SK-N-SH treated with all-trans-retinoic acid at 6 μM for 48 hours (cell line): ENCODE measurements at regions not wholly inside any gene's neighbourhood (a gene's known extent, or its start where the extent isn't known, plus 50 kb on each side); places are given as distances from the start of the nearest gene placed in this dataset.

Source experiments
- ATAC-seq: fragments of 200-7000 bp; cut with Tn5 transposase; 3 replicates; pipeline ENCODE4 v1.9.1; 2020; ENCODE audit warnings: mild to moderate bottlenecking, moderate library complexity
- ARNTL ChIP-seq: fragments of 450-650 bp; formaldehyde crosslinking; IDR thresholded peaks from 2 replicates; pipeline ENCODE4 v1.5.0; 2020; ENCODE audit warnings: low read depth, mild to moderate bottlenecking, moderate library complexity, borderline replicate concordance
- BACH2 ChIP-seq: fragments of 250-450 bp; sonication (Bioruptor Pico); IDR thresholded peaks from 2 replicates; pipeline ENCODE4 v1.9.0; 2021; ENCODE audit warnings: mild to moderate bottlenecking, borderline replicate concordance
- CSDC2 ChIP-seq: fragments of 250-450 bp; sonication (Bioruptor Pico); IDR thresholded peaks from 2 replicates; pipeline ENCODE4 v1.5.0; 2020; ENCODE audit warnings: mild to moderate bottlenecking, moderate library complexity
- CSRNP3 ChIP-seq: fragments of 250-450 bp; sonication (Bioruptor Pico); IDR thresholded peaks from 2 replicates; pipeline ENCODE4 v1.5.1; 2021; ENCODE audit warnings: mild to moderate bottlenecking, moderate library complexity
- ESRRG ChIP-seq: fragments of 250-450 bp; sonication (Bioruptor Pico); IDR thresholded peaks from 2 replicates; pipeline ENCODE4 v1.6.1; 2021; ENCODE audit warnings: mild to moderate bottlenecking
- GLIS3 ChIP-seq: fragments of 250-450 bp; sonication (Bioruptor Pico); IDR thresholded peaks from 2 replicates; pipeline ENCODE4 v1.5.0; 2020; ENCODE audit warnings: mild to moderate bottlenecking, moderate library complexity
- ISL1 ChIP-seq: fragments of 250-450 bp; sonication (Bioruptor Pico); IDR thresholded peaks from 2 replicates; pipeline ENCODE4 v2.1.2; 2022; ENCODE audit warnings: mild to moderate bottlenecking, moderate library complexity
- OSR1 ChIP-seq: fragments of 250-450 bp; sonication (Bioruptor Pico); IDR thresholded peaks from 2 replicates; pipeline ENCODE4 v1.8.0; 2022; ENCODE audit warnings: moderate library complexity, mild to moderate bottlenecking, inconsistent platforms
- PATZ1 ChIP-seq: fragments of 250-450 bp; sonication (Bioruptor Pico); IDR thresholded peaks from 2 replicates; pipeline ENCODE4 v1.8.0; 2020; ENCODE audit warnings: mild to moderate bottlenecking, moderate library complexity, borderline replicate concordance
- POU6F1 ChIP-seq: fragments of 250-450 bp; sonication (Bioruptor Pico); IDR thresholded peaks from 2 replicates; pipeline ENCODE4 v1.8.0; 2021; ENCODE audit warnings: low read depth, mild to moderate bottlenecking, moderate library complexity, borderline replicate concordance
- PPARA ChIP-seq: fragments of 250-450 bp; sonication (Bioruptor Pico); IDR thresholded peaks from 2 replicates; pipeline ENCODE4 v1.5.0; 2020; ENCODE audit warnings: mild to moderate bottlenecking, borderline replicate concordance
- RARB ChIP-seq: fragments of 250-450 bp; sonication (Bioruptor Pico); IDR thresholded peaks from 2 replicates; pipeline ENCODE4 v1.8.0; 2021; ENCODE audit warnings: mild to moderate bottlenecking, moderate library complexity
- SNAI2 ChIP-seq: fragments of 250-450 bp; sonication (Bioruptor Pico); IDR thresholded peaks from 2 replicates; pipeline ENCODE4 v1.5.0; 2020; ENCODE audit warnings: mild to moderate bottlenecking, moderate library complexity
- TCF4 ChIP-seq: fragments of 250-450 bp; sonication (Bioruptor Pico); IDR thresholded peaks from 2 replicates; pipeline ENCODE4 v1.8.0; 2021; ENCODE audit warnings: mild to moderate bottlenecking, moderate library complexity, borderline replicate concordance
- TOX ChIP-seq: fragments of 250-450 bp; sonication (Bioruptor Pico); IDR thresholded peaks from 2 replicates; pipeline ENCODE4 v1.8.0; 2021; ENCODE audit warnings: mild to moderate bottlenecking, moderate library complexity, borderline replicate concordance
- TSHZ2 ChIP-seq: fragments of 250-450 bp; sonication (Bioruptor Pico); IDR thresholded peaks from 2 replicates; pipeline ENCODE4 v1.5.0; 2020; ENCODE audit warnings: mild to moderate bottlenecking, moderate library complexity
- ZC3H10 ChIP-seq: fragments of 250-450 bp; sonication (Bioruptor Pico); IDR thresholded peaks from 2 replicates; pipeline ENCODE4 v1.5.1; 2021; ENCODE audit warnings: mild to moderate bottlenecking, moderate library complexity
- ZFP3 ChIP-seq: fragments of 250-450 bp; sonication (Bioruptor Pico); IDR thresholded peaks from 2 replicates; pipeline ENCODE4 v1.5.0; 2020; ENCODE audit warnings: mild to moderate bottlenecking, moderate library complexity
- ZFP30 ChIP-seq: fragments of 450-650 bp; formaldehyde crosslinking; IDR thresholded peaks from 2 replicates; pipeline ENCODE4 v1.5.0; 2022; ENCODE audit warnings: mild to moderate bottlenecking, moderate library complexity
- ZNF70 ChIP-seq: fragments of 450-650 bp; formaldehyde crosslinking; IDR thresholded peaks from 2 replicates; pipeline ENCODE4 v1.5.0; 2020; ENCODE audit warnings: mild to moderate bottlenecking, moderate library complexity
- ZNF8 ChIP-seq: fragments of 450-650 bp; formaldehyde crosslinking; IDR thresholded peaks from 2 replicates; pipeline ENCODE4 v1.5.0; 2020; ENCODE audit warnings: mild to moderate bottlenecking, moderate library complexity
- TF ChIP-seq, protein P1 (sequence below): fragments of 250-450 bp; sonication (Bioruptor Pico); IDR thresholded peaks from 2 replicates; pipeline ENCODE4 v1.5.1; 2020; ENCODE audit warnings: low read depth, mild to moderate bottlenecking, moderate library complexity

- ATAC-seq: no peak
Observed at GRCh38 chr3:188058569-188059184, 95.3 kb upstream of the LPP start.

GRCh38 chr3:188059351-188059750 lies 94.6 kb upstream of the LPP start:
- TF ChIP-seq CSRNP3 (CRISPR knock-in tag): no peak
- no peak for TF ChIP-seq SNAI2 (CRISPR knock-in tag)
- no peak for TF ChIP-seq ZC3H10
- no peak for TF ChIP-seq ZFP30 (CRISPR knock-in tag)
- TF ChIP-seq ZNF70: no peak
- no peak for TF ChIP-seq BACH2 (CRISPR knock-in tag)
- no peak for ATAC-seq

More at GRCh38 chr3:188058569-188059184, 95.3 kb upstream of the LPP start:
- TF ChIP-seq ARNTL (CRISPR knock-in tag): no peak
- TF ChIP-seq TCF4 (CRISPR knock-in tag): no peak
- no peak for TF ChIP-seq ZFP3 (CRISPR knock-in tag)
- TF ChIP-seq PATZ1 (CRISPR knock-in tag): no peak
- TF ChIP-seq, protein P1, sequence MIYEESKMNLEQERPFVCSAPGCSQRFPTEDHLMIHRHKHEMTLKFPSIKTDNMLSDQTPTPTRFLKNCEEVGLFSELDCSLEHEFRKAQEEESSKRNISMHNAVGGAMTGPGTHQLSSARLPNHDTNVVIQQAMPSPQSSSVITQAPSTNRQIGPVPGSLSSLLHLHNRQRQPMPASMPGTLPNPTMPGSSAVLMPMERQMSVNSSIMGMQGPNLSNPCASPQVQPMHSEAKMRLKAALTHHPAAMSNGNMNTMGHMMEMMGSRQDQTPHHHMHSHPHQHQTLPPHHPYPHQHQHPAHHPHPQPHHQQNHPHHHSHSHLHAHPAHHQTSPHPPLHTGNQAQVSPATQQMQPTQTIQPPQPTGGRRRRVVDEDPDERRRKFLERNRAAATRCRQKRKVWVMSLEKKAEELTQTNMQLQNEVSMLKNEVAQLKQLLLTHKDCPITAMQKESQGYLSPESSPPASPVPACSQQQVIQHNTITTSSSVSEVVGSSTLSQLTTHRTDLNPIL (CRISPR knock-in tag): no peak

DNA sequence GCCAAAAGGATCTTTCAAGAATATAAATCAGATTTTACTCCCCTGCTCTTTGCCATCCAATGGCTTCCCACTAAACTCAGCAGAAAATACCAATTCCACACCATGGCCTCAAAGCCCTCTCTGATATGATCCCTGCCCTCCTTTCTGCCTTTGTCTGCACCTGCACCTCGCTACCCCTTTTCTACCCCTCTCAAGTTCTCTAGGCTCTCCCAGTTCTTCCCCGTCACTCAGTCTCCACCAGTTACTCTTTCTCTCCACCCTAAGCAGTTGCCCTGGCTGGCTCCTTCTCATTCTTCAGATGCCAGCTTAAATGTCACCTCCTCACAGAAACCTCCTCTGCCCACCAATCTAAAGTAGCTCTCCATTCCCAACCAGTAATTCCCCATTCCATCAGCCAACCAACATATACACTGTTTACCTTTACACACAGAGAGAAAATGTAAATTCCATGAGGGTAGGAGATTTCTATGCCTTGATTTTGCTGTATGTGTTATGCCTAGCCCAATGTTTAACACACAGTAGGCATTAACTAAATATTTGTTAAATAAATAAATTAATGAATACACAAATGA lies 93.6 kb upstream of the LPP start:
- no peak for ATAC-seq
- TF ChIP-seq CSDC2 (CRISPR knock-in tag) (no peak), ARNTL (CRISPR knock-in tag) (no peak), RARB (no peak), PPARA (no peak), SNAI2 (CRISPR knock-in tag) (no peak), ZC3H10 (no peak), POU6F1 (CRISPR knock-in tag) (no peak), PATZ1 (CRISPR knock-in tag) (no peak), OSR1 (CRISPR knock-in tag) (no peak), ZNF70 (no peak), ISL1 (CRISPR knock-in tag) (no peak), ZFP3 (CRISPR knock-in tag) (no peak), TSHZ2 (CRISPR knock-in tag) (no peak), CSRNP3 (CRISPR knock-in tag) (no peak), TOX (CRISPR knock-in tag) (no peak), ZNF8 (CRISPR knock-in tag) (no peak), ZFP30 (CRISPR knock-in tag) (no peak), GLIS3 (CRISPR knock-in tag) (no peak), ESRRG (CRISPR knock-in tag) (no peak)
- TF ChIP-seq, protein P1 (CRISPR knock-in tag): no peak
